DMS79 (cell line): ENCODE measurements at regions not wholly inside any gene's neighbourhood (a gene's known extent, or its start where the extent isn't known, plus 50 kb on each side); places are given as distances from the start of the nearest gene placed in this dataset.

Source experiments
- DNase-seq: peaks from one replicate; lab custom pipeline; 2025; lab: John Stamatoyannopoulos, UW

DNA sequence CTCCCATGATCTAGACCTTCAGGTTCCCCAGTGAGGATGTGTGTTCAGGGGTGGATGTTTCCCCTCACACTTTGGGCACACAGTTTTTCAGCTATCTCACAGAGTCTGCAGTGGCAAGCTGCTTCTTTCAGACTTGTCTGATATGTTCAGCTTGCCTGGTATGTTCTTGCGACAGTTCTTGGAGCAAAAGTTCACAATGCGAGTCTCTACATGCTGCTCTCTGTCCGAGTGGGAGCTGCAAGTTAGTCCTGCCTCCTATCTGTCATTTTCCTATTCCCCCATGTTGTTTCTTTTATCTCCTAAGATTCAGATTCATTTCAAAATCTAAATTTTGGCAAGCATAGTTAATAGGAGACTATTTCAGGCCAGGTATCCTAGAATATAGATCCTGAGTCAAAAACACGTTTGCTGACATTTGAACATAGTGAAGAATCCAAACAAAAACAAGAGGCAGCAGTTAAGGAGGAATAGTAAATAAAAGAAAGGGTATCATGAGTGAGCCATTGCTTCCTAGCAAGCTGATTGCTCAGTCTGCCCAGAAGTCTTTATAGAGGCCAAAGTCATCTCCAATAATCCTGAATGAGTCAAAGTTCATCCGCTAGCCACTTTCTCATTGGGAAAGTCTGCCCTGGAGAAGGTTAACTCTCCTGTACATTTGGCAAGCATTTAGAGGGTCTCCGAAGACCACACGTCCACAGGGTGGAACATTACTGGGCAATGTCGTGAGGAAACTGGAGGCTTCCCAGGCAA lies 140.2 kb upstream of the MOCS1 start:
- DNase-seq = no peak

DNA sequence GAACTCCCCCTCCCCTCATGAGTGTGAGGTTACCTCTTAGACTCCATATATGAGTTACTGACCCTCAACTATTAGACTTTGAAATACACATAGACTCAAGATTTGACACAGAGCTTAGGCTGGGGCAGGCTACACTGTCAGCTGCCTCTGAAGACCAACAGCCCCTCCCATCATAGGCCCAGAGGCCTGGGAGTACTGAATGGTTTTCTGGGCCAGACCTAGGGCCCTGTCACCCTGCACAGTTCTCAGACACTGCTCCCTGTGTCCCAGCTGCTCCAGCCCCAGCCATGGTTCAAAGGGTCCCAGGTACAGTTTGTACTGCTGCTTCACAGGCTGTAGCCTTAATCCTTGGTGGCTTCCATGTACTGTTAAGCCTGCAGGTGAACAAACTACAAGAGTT lies 132.1 kb upstream of the MOCS1 start:
- no peak for DNase-seq

DNA sequence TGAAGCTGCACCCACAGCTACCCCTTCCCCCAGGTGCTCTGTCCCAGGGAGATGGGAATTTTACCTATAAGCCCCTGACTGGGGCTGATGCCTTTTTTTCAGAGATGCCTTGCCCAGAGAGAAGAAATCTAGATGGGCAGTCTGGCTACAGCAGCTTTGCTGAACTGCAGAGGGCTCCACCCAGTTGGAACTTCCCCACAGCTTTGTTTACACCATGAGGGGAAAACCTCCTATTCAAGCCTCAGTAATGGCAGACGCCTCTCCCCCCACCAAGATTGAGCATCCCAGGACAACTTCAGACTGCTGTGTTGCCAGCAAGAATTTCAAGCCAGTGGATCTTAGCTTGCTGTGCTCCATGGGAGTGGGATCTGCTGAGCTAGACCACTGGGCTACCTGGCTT lies 122.6 kb upstream of the MOCS1 start:
- DNase-seq = no peak

DNA sequence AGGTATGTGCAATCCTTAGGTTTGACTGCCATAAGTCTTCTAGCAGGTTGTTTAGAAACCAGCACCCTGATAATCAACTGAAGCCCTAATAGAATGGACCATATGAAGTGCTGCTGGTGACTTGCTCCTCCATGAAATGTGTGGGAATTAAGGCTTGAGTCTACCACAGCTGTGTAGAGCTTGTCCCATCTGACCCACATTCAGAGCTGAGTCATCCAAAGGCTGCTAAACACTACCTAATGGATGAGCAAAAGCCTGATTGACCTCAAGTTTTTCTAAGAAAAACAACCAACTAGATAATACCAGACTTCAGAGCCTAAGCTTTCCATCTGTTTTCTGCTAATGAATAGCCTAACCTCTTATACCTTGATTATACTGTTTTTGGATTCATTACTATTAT lies 120.3 kb upstream of the MOCS1 start:
- DNase-seq = no peak

DNA sequence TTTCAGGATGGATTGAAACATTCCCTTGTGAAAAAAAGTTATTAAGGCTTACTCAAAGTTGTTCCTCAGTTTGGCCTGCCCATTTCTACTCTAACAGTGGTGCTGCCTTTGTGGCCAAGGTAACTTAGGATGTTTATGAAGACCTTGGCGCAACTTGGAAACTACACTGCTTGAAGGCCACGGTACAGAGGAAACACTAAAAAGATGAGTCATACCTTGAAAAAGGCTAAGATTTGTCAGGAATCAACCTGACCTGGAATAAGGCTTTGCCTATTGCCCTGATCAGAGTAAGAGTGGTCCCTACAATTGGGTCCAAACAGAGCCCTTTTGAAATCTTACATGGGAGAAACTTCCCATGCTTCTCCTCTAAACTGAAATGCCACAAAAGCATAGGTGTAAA lies 119.9 kb upstream of the MOCS1 start:
- no peak for DNase-seq

DNA sequence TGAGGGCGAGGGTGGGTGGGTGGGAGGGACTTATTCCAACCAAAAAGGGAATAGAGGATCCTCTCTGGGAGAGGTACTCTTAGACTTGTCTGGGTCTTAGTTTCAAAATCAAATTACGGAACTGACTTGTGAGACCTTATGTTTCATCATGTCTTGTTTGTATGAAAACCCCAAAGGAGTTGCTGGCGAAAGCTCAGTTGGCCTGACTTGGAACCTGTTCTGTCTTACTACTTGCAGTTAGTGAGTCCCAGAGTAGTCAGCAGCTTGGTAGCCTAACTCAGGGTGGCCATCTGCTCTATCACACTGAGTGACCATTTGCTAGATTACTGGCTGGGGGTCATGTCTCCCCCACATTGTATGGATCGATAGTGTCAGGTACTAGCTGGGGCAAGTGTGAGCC lies 114.9 kb upstream of the MOCS1 start:
- DNase-seq = no peak

DNA sequence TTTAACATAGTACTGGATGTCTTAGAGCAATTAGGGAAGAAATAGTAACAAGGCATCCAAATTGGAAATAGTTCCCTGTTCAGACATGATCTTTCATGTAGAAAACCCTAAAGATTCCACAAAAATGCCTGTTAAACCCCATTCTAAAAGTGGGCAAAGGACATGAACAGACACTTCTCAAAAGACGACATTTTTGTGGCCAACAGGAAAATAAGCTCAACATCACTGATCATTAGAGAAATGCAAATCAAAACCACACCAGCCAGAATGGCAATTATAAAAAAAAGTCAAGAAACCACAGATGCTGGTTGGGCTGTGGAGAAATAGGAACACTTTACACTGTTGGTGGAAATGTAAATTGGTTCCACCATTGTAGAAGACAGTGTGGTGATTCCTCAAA lies 109.9 kb upstream of the MOCS1 start:
- no peak for DNase-seq

DNA sequence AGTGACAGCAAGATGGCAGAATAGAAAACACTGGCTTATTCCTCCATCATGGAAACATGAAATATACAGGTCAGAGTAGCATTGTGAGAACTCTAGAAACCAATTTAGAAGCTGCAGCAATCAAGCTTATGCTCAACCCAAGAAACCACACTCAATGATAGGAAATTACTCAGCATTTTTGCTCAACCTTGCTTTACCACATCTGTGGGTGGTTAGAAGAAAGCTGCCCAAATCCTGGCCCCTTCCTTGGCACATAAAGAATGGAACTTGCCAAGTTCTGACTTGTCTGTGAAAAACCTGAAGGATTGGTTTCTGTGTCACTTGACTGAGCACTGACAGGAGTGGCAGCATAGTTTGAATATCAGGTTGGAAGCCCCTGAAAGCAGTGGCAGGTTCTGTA lies 108.0 kb upstream of the MOCS1 start:
- DNase-seq = no peak

DNA sequence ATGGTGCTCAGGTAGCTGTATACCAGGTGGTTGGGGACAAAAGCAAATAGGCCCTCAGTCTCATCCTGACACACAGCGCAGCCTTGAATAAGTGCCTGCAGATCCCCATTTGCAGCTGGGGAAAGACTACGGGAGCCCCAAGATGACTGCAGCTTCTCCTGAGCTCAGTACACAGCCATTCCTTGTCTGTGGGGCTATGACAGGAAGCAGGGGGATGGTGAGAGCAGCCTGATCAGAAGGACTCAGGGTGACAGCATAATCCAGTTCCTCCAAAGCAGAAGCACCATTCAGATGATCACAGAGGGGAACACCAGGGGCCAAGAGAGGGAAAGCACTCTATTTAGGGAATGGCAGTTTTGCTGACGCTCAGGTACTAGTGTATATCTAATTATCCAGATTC lies 104.8 kb upstream of the MOCS1 start:
- DNase-seq = no peak

DNA sequence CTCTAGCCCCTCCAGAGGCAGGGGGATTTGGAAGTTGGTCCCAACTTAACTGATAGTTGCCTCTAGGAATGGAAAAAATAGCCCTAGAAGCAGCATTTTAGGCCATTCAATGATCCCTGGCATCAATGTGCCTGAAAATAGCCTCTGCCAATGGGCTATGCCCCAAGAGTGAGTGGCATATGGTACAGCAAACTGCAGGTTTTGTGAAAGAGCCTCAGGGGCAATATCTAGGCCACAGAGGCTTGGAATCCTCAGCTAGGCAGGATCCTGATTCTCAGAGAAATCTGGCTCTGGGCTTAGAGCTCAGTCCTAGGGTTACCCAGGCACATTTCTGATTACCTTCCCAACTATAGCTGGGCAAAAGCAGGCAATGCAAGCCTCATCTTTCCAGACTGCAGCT lies 104.4 kb upstream of the MOCS1 start:
- DNase-seq = no peak

DNA sequence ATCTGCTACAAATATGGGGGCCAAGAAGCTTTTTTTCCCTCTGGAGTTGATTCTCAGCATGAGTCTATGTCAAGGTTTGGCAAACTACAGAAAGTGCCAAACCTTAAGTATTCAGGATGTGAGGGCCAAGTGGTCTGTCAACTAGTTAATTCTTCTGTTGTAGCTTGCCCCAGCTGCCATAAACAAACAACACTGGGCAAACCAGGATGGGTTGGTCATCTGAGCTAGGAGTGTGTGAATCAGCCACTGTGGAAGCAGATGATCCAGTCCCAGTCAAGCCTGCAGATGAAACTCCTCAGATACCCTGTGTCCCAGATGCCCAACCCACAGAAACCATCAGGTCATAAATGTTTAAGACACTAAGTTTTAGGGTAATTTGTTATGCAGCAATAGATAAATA lies 103.0 kb upstream of the MOCS1 start:
- DNase-seq = no peak

DNA sequence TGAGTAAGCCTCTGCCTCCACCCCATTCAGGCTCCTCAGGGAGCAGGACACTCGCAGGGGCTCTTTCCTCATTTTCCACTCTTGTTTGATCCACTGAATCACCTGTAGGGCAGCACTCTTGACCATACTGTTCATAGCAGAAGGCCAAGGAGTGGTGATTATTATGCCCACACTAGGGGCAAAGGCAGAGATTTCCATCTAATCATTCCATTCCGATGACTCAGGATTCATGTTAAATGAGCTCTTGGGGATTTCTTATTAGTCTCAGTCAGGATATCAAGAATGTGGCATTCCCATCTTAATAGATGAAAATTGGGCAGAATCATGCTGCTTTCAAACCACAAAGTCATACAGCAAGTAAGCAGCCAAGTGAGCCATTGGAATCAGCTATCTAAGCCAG lies 101.9 kb upstream of the MOCS1 start:
- no peak for DNase-seq

DNA sequence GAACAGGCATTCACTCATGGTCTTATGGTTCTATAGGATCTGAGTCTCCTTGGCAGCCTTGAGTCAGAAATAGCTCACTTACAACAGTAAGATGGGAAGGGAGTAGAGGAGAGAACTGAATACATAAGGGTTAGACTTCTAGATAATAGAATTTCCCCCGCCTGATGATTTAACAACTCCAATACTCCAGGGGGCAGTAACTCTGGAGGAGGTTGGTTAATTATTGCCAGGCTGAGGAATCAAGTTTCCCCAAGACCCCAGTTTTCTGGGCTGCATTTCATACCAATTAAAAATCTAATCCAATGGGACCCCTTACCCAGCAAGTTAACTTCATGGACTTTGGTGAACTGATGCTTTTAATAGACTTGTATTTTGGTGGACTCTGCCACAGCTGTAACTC lies 94.2 kb upstream of the MOCS1 start:
- DNase-seq = no peak

DNA sequence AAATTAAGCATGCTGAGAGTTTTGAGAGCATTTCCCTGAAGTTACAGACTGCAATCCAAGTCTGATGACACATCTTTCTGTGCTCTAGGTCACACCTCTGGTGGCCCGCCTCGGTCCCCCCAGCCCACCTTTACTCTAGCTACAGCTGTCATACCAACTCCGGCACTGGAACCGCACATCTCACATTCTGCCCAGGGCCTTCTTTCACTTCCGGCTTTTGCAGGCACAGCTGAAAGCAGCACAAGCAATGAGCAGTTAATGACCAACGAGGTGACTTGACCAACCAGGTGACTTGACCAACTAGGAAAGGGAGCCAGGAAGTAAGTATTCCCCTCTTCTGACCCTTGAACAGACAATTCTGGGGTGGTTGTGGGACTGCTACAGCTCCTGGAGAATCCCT lies 88.6 kb upstream of the MOCS1 start:
- no peak for DNase-seq

DNA sequence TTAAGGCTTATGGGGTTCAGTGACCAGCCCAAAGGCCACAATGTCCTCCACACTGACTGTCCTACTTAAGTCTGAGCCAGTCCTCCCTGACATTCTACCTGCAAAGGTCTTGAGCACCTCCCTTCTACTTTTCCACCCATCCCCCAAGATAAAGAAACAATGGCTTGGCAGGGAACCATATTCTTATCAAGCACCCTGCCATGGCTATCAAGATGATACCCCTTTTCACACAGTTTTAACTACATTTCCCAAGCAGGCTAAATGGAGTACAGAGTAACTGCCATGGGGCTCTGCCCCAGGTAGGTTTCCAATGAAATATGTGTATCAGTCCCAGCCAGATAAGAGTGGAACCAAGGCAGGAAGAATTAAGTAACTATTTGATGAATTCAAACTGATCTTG lies 85.9 kb upstream of the MOCS1 start:
- no peak for DNase-seq

DNA sequence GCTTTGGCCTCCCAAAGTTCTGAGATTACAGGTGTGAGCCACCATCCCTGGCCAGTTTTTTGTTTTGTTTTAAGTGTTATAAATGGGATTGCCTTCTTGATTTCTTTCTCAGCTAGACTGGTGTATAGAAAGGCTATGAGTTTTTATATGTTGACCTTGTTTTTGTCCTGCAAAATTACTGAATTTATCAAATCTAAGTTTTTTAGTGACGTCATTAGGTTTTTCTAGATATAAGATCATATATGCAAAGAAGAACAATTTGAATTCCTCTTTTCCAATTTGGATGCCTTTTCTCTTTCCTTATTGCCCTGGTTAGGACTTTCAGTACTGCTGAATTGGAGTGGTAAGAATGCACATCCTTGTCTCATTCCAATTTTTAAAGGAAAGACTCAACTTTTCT lies 81.3 kb upstream of the MOCS1 start:
- no peak for DNase-seq

DNA sequence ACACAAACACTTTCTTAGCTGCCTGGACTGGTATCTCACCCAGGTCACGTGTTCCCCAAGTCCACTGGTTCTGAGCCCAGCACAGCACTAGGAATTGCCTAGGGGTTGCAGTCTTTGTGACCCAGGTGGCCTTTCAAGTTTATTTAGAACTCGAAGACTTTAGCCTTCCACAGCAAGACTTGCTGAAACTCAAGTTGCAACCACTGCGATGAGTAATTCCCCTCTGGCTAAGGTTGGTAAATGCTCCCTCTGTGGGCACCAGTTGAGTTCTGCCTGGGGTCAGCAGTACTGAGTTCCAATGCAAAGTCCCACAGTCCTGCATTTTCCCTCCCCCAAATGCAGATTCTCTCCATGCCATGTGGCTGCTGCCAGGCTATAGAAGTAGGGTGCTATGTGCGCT lies 77.6 kb upstream of the MOCS1 start:
- no peak for DNase-seq

DNA sequence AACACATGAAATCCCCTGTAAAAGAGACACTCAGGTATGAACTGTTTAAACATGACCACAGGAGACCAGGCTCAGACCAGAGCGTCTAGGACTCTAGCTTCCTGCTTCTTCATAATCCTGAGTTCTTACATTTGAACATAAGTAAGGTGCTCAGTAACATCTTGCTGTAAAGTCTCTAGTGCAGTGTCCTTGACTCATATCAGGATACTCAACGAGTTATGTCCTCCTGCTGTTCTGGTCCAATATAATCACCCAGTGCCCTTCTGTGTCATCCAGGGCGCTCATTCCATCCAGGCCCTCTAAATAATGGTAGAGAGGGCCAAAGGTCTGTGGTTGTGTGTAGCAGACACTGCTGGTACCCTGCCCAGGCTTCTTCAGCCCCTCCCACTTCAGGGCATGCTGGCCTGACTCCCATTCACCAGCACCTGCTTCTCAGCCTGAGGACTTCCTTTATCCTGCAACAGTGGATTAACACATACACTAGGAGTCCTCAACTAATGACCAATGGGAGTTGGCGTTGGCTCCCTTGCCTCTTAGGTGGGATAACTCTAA lies 66.8 kb upstream of the MOCS1 start:
- DNase-seq = no peak

DNA sequence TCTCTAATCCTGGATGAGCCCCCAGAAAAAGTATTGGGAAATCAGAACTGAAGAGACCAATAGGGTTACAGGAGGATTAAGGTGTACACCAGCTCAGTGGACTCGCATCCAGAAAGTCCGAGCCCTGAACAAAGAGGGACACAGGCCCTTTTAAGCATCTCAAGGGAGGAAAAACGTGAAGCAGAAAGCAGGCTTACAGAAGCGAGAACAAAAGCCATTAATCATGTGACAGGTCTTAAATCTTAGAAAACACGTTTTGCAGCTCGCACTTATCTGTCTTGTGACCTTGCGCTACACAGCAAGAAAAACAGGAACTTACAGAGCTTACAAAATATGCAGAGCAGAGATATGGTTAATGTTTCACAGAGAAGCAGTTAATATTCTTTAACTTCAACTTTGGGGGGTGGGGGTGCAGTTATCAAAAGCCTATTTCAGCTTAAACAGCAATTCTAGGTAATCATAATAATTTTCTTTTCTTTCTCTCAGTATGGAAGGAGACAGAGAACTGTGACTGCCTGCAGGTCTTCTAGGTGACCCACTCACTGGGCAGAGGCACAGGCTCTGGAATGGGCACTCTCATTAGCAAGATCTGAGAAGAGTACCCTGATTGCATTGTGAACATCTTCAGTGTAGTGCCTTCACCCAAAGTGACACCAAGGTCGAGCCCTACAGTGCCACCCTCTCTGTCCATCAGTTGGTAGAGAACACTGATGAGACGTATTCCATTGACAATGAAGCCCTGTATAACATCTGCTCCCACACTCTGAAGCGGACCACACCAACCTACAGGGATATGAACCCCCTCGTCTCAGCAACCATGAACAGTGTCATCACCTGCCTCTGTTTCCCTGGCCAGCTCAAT lies 65.0 kb upstream of the MOCS1 start:
- DNase-seq = no peak

DNA sequence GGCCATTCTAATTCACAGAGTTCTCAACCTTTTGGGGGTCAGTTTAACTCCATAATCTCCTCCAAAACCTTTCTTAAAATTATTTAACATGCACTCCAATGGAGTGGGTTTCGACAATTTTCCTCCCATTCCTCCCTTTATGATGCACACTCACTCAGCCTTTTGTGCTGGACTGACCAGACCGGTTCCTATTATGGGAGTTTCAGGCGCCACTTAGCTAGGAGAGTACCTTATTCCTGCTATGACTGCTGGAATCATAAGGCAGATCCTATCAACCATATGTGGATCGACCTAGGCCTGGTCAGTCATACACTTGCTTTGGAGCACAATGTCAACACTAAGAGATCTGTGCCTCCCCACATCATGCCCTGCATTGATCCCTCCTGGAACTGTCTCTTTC lies 63.9 kb upstream of the MOCS1 start:
- no peak for DNase-seq

DNA sequence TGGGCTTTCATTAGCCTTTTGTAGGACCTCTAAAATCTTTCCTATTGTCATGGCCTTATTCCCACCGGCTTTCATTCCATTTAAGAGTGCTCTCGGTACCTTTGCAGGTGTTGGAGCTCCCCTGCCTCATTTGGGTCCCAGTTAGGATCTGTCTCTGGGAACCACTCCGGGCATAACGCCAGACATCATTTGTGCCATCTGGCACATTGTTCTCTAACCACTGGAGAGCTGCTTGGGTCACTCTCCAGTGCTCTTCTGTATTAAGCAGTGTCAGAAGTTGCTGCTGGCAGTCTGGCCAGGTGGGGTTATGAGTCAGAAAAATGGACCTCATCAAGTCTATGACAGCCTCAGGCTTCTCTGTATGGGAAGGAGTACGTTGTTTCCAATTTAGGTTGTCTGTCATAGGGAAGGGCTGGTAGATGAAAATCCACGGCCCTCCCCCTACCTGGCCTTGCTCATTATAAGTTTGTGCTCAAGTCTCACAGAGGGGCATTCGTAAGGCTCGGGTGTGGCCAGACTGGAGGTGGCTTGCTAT lies 62.9 kb upstream of the MOCS1 start:
- peak; percentile 93 for DNase-seq

DNA sequence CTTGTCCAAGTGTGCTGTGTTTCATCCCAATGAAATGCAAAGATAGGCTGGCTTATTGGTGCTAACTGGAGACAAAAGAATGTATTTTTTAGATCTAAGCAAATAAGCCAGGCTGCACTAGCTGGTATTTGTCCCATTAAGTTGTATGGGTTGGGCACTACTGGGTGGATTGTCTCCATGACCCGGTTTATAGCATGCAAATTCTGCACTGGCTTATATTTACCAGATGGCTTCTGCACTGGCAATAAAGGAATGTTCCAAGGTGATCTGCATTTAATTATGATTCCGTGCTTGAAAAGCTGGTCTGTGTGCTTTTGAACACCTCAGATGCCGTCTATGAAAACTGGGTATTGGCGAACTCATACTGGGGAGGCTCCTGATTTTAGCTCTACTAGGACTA lies 61.4 kb upstream of the MOCS1 start:
- DNase-seq = no peak
